NCI-H524 treated with DMSO at 0.1 percent for 48 hours (cell line): ENCODE measurements at regions not wholly inside any gene's neighbourhood (a gene's known extent, or its start where the extent isn't known, plus 50 kb on each side); places are given as distances from the start of the nearest gene placed in this dataset.

Source experiments
- DNase-seq: peaks from one replicate; lab custom pipeline; 2025; lab: John Stamatoyannopoulos, UW

DNA sequence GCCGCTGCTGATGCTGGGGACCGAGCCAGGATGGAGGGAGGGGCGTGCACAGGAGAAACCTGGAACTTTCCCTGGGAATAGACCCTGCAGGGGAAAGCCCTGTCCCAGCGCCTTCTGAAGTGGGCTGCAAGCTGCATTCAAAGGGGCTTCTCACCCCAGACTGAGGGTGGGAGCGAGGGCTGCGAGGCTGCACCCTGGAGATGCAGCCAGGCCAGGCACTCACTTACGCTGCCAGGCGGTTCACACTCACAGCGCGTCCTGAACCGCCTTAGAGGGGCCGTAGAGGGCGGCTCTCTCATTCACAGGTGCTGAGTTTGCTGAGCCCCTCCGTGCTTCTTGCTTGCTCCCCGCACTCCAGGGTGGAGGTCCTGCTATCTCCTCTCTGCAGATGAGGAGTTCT lies 208.5 kb upstream of the C14orf180 start:
- no peak for DNase-seq

GRCh38 chr14:104371917-104372316 lies 207.6 kb upstream of the C14orf180 start:
- no peak for DNase-seq

DNA sequence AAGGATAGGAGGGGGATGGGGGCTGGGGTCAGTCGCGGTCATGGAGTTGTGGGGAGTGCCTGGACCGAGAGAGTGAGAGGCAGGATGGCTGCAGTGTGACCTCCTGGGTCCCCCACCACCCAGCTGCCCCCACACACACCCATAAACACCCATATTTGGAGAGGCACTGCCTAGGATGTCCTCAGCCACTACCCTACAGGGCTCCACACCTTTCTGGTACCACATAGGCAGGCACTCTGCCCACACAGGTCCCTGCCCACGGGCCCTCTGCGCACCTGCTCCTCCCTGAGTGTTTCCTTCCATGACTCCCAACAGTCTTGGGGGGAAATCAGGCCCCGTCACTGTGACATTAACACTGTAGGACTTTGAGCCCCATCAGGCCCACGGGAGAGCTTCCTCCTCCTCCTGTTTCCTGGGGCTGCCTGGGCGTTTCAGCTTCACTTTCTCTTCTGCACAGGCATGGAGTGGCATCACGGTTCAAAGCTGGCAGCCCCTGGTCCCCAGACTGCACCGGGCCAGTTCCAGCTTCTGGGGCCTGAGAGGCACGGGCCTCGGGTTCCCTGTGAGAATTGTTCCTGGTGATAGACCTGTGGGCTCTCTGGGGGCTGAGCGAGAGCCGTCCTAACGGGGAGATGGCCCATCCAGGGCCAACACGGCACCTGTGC lies 207.0 kb upstream of the C14orf180 start:
- DNase-seq, result no peak

DNA sequence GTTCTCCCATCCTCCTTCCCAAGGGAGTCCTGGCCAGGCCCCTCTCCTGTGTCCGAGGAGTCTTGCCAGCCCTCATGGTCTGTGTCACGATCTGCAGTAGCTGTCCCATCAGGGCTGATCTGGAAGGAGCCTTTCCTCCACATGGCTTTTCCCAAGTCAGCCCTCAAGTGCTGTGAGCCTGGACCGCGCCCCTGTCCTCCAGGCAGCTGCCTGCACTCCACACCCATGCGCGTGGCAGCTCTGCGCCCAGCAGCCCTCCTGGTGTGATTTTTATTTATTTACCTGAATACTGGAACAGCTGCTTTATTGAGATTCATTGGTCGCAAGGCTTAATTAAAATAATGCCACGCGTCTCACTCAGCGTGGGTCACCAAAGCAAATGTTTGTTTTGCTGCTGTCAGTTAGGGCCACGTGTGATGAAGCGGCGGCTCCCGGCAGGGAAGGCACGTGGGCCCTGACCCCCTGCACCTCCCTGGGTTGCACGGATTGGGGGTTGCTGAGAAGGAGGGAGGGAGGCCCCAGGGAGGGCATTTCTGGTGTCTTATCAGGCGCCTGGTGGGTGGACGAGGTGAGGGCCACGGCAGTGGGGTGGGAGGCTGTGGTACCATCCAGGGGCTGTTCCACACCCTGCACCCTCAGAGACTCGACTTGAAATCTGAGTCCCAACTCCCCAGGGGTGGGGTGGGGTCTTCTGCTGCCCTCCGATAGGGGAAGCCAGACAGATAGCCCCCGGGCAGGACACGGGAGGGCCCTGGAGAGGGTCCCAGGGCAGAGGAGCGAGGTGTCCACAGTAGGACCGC lies 206.3 kb upstream of the C14orf180 start:
- no peak for DNase-seq

- DNase-seq, result no peak
Observed at GRCh38 chr14:104373855-104374717, 205.5 kb upstream of the C14orf180 start.

- DNase-seq, result no peak
Observed at GRCh38 chr14:104374718-104375080, 204.9 kb upstream of the C14orf180 start.

- DNase-seq, result no peak
Observed at GRCh38 chr14:104375551-104376201, 203.9 kb upstream of the C14orf180 start.

DNA sequence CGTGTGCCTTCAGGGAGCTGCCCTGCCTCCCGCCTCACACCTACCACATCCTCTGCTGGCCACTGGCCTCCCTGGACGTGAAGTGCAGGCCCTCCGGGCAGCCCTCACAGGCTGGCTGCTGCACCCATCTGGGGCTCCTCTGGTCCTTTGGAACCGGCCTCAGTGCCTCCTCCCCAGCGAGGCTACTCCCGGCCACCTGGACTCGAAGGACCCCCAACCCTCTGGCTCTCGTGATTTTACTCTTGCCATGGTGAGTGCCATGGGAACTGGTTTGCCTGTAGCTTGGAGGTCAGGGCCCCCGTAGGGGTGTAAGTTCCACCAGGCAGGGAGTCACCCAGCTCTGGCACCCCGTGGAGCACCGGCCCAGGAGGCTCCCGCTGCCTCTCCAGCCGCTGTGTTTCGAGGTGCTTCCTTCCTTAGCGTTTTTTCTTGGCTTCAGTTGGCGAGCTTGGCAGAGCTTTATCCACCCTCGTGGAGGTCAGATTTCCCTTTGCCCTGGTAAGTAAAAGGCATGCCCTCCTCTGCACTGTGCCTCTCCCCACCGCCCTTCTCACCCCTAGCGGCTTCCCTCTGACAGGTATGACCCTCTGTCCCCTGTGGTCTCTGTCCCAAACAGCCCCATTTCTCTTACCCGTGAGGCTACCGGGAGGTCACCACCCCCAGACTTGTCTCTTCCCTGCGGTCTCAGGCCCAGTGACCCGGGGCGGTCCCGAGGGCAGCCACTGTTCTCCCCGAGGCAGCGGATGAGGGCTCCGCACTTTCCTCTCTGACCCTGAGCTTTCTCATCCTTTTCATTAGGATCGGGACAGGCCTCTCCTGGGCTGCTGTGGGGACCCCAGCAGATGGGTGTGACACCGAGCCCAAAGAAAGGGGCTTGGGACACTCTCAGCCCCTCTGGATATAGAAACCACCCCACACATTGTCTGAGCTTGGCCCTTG lies 203.1 kb upstream of the C14orf180 start:
- no peak for DNase-seq

DNA sequence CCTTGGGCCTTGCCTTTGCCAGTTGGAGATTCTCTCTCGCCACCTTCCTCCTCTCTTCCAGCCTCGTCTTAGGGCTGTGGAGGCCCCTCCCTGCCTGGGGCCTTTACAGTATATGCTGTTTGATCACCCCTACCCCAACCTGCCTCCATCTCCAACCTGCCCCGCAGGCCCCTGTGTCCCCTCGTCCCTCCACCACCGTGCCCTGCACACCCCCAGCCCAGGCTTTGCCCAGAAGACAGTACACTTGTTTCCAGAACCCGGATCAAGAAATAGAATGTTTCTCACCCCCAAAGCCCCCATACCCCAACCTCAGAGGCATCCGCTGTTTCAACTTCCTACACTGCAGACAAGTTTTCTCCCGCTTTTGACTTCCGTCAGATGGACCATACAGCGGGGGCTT lies 202.3 kb upstream of the C14orf180 start:
- DNase-seq, result no peak

DNA sequence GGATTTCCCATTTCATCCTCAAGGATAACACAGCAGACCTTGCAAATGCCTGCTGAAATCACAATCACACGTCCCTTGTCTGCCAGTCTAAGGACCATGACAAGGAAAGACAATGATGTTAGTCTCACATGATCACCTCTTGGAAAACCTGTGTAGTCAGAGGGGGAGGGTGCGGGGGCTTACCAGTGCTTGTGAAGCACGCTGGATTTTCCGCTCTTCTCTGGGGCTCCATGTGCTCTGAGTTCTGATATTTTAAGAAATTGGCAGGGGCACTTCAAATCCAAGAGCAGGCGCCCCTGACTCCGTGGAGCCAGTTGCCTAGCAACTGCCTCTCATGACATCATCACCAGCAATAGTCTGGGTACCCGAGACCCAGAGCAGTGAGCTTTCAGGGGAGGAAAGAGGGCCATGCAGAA lies 200.9 kb upstream of the C14orf180 start:
- no peak for DNase-seq

DNA sequence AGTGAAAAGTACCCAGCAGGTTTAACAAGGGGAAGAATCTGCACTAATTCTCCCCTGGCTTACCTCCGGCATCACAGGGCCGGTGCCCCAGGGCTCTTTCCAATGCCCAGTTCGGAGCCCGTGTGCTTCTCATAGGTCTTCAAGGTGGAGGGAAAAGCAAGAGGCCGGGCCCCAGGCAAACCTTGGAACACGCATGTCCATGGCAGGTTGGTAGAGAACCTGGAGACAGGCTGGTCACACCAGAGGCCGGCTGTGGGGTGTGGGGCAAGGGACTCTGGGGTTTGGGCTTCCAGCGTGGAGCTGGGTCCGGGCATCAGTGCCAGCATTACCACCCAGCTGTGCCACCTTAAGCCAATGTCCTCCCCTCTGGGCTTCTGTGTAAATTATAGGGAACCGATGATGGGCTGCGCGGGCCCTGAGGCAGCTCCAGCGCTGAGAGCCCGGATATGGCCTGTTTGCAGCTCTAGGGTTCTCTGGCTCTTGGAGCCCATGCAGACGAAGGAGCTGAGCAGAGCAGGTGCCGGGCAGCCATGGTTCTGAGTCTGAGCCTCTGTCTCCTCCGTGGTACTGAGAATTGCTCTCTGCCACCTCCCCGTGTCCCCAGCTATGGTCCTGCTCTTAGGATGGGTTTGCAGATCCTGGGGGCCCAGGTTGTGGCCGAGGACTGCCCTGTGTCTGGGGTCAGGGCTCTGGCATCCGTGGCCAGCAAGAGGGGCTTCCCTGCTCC lies 197.0 kb upstream of the C14orf180 start:
- DNase-seq, result no peak

DNA sequence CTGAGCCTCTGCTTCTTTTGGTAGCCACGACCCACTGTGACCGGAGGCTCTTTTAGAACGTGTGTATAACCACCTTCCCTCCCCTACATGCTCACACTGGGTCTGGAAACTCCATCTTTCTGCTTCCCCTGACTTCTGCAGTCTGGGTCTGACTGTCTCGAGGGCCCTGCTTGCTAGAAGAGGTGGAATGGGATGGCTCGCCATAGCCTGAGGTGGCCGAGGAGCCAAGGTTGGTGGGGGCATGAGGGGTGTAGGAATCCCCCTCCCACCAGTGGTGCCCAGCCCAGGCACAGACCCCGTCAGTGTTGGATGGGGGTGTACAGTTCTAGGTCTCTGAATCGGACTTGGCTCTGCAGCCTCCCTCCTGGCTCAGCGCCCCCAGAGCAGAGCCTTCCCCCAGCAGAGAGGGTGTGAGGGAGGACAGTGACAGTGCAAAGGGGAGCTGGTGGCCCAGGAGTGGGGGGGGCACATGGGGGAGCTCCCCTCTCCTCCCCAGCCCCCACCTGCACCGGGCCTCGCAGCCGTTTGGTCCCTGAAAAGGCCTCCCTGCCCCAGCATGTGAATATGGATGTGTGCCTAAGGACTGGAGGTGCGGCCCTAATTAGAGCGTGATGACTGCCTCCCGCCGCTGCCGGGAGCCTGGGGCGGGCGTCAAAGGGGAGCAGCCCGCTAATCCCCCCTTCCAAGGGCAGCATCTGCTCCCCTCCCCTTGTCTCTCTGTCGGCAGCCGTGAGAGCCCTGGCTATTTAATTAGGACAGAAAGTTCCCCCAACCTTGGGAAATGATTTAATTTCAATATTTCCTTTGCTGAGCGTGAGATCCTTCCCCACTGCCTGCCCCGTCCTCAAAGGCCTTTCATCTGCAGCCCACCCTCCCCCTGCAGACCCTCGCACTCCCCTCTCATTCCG lies 196.2 kb upstream of the C14orf180 start:
- peak; percentile 73 for DNase-seq

GRCh38 chr14:104383996-104384775 lies 195.4 kb upstream of the C14orf180 start:
- peak; percentile 53 for DNase-seq

DNA sequence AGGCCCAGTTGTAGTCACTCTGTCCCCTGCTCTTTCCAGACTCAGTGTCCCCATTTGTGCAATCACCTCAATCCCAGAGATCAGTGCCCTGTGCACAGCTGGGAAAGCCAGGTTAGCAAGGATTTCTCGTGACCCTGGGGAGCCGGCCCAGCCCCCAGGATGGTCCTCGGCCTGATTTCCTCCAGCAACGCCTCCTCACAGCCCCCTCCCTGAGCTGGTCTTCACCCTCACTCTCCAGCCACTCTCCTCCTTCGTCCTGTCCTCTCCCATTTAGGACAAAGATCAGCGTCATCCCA lies 194.8 kb upstream of the C14orf180 start:
- no peak for DNase-seq

GRCh38 chr14:104385111-104385510 lies 194.5 kb upstream of the C14orf180 start:
- DNase-seq, result no peak

DNA sequence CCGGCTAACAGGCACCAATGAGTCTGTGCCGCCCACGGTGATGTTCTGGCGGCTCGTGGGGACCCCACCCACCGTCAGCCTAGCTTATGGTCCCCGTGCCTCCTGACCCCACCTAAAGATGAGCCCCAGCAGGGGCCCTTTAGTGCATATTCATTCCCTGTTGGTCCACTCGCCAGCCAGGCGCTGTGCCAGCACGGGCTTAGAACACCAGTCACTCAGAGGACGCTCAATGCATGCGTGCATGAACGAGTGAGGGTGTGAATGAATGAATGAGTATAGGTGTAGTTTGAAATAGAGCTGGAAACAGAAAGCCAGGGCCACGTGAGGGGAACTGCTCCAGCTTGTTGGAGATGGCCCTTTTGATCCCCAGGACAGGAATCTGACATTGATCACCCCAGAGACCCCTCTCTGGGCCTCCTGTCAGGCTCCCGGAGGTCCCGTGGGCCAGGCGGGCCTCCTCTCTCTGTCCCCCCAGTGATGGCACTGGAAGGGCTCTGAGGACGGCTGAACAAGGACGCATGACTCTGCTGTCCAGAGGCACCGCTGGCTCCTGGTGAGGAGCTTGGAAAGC lies 193.9 kb upstream of the C14orf180 start:
- DNase-seq, result no peak

DNA sequence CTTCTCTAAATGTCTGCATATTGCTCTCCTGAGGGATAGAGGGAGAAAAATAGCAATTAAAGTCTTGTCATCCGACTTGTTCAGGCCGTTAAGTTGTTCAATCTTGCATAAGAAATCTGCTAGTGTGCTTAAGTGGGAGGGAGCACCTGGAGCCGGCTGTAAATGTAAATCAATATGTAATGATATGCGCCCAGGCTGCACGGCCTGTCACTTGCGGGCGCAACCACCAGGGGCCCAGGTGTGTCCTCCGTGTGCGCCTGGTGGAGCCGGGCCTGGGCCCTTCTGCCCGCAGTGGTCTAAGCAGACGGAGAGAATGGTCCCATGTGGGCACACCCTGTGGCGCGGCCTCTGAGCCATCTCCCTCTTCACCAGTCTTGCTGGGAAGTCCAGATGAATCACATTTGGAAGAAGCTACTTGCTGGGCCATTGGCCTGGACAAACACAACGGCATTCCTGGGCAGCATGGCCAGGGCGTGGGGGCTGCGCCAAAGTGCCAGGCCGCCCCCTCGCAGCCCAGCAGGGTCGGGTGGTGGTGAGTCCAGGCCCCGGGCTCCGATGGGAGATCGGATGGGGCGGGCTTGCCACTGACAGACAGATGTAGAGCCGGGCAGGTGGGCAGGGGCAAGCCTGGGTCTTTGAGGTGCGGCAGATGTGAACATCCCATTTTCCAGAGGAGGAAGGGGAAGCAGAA lies 193.3 kb upstream of the C14orf180 start:
- peak; percentile 63 for DNase-seq
